HG02763 (cell line): ENCODE measurements at regions not wholly inside any gene's neighbourhood (a gene's known extent, or its start where the extent isn't known, plus 50 kb on each side); places are given as distances from the start of the nearest gene placed in this dataset.

Experiments used
- ATAC-seq: cut with Tn5 transposase; IDR thresholded peaks from one replicate; pipeline ENCODE4 v1.9.1; 2021; ENCODE audit warnings: mild to moderate bottlenecking, moderate library complexity; ENCODE audit not compliant: unreplicated experiment

DNA sequence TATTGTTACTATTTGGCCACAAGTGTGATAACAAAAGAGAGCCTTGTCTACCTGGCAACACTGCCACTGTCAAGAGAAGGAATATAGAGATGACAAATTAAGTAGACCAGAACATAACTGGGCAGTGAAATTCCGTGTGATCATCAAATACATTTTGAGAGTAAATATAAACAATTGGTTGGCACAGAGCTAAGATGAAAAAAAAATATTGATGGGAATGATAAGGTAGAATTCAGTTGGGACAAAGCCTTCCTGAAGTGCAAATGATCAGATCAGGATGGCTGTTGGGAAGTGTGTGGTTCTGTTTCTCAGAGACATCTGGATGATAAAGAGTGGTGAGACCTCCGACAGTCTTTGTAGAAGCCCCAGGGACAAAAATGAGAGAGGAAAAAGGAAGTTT is 205.5 kb upstream of the CAMK1G start:
- ATAC-seq: no peak

DNA sequence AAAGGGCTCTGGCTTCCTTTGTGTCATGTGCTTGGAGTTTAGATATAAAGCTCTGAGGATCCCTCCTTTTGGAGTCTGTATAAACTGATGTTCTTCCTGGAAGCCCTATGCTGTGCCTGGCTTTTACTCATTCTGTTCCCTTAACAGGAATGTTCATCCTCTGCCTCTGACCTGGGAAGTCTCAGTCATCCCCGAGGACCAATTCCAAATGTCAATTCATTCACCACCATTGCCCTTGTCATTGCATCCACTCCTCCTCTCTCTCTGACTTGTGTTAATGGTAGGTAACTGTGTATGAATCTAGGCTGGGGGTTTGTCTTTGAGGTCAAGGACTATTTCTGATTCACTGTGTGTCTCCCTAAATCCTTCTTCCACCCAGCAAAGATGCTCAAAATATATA is 204.2 kb upstream of the CAMK1G start:
- no peak for ATAC-seq

DNA sequence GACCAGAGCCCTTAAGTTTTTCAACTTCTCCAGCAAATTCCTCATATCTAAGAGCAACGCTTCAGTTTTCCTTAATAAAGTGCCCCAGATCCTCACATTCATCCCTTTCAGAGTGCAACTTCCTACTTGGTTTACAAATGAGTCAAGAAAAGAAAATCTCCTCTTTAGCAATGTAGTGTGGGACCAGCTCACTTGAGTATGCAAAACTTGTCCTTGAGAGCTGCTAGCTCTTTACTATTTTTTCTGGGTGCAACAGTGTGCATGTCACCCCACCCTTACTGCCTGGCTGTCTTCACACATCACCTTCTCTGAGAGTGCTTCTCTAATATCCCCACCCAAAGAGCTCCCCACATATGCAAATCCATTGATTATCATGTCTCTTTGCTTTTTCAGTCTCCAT is 203.1 kb upstream of the CAMK1G start:
- ATAC-seq: no peak

DNA sequence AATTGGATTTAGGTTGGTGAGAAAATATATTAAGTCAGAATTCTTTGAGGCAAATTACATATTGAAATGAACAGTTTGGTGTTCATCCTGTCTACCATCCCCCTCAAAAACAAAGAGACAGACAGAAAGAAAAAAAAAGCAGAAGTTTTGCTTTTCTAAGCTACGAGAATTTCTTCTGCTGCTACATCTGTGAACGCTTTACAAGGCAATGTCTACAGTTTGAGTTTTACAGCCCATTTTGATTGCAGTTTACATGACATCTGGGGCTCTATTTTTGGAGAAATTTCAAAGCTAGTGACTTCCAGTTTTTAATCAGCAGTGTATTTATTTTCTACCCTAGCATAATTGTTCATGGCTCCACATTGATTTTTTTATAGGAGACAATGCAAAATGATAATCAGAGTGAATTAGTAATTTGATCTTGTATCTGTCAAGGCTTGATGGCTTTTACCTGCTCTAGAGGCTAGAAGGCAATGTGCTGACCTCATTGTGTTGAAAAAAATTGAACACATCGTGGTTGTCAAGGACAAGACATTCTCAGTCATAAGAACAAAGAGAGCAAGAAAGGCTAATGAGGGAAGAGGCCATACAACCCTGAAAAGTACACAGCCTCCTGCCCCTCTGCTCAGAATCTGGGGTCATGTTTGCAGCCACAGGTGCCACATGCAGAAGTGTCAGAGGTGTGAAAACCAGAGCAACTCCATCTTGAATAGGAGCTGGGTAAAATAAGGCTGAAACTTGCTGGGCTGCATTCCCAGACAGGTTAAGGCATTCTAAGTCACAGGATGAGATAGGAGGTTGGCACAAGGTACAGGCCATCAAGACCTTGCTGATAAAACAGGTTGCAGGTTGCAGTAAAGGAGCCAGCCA is 201.0 kb upstream of the CAMK1G start:
- ATAC-seq: no peak

- no peak for ATAC-seq
Observed at GRCh38 chr1:209383422-209383821, 200.1 kb upstream of the CAMK1G start.

DNA sequence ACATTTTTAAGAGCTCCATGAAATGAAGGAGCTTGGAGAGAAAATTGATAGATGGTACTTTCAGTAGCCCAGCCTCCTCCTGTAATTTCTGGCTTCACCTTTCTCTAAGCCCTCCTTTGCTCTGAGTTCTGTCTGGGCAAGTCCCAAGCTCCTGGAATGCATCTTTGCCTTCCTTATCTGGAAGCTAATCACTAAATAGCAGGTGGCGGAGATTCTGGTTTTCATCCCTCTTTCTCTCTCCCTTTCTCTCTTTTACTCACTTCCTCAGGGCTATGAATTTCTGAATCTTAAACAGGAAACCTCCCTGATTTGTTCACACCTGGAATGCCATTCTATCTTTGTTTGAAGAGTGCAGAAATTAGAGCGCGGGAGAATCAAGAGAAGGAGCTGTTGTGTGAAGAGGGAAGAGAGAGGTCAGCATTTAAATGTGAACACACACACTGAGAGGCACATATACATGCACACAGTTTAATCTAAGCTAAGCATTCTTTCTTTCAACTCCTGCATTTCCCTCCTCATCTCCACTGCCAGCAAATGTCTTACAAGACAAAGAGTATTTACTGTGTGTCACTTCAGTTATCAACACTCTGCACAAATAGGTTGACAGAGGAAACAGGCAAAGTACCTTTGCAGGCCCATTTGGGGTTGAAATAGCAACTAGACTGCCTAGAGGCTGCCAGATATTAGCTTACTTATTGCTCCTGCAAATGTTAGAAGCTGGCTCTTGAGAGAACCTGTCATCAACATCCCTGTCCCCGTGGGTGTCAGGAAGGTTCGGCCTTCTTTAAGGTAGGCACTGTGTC is 199.4 kb upstream of the CAMK1G start:
- ATAC-seq: no peak

DNA sequence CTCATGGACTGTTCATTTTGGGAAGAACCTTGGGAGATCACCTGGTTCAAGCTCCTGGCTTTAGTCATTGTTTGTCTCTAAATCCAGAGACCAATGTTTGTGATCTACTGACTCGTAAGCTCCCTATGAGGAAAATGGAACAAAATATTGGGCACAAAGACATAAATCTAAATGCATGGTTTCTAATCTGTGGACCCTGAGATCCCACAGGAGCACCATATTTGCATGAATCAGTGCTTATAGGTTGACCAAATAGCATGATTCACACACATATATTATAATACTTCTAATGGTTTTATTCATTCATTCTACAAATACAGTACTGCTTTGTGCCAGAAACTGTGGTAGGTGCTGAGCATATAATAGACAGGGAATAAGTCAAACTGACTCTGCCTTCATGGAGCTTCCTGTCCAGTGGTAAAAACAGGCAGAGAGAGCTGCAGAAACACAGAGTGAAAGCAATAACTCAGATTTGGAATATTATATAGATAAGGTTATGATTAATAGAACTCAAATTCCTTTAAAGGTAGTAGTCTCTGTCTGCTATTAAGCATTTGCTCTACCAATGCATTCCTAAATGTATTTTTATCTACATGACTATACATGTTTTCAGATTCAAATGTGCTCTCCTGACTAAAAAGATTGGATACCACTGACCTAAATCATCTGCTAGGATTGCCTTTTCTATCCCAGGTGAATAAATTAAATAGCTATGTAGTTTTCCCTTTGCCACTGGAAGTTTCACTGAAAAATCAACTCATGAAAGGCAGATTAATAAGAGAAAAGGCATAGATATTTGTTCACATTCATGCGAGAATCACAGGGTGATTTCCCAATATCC is 198.6 kb upstream of the CAMK1G start:
- no peak for ATAC-seq

- ATAC-seq: no peak
Observed at GRCh38 chr1:209386156-209386555, 197.4 kb upstream of the CAMK1G start.

DNA sequence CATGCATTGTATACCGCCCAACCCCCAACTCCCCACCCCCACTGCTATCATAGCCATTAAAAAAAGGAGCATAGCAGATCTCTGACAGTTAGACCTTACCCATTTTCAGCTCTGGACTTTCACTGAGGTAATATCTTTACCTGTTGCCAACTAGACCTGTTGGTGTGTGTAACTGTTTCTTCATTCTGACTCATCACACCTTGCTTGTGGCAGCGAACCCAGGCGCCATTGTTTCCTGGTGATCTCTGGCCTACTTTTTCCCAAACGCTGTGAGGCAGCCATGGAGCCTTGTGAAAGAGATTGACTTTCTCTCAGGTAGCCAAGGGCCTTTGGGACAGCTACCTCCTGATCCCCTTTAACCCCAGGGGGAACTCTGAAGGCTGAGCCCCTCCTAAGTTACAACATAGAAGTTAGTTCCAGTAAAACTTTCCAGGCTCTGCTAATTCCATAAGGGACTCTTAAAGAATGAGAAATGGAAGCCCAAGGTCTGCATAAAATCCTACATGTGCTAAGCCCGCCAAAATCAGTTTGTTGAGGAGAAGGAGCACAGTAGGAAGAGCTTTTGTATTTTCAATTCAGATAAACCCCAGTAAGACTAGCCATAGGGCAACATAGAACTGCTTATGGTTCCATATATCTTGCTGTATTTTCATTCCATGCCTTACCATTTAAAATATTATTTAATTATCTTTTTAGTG is 196.1 kb upstream of the CAMK1G start:
- no peak for ATAC-seq

DNA sequence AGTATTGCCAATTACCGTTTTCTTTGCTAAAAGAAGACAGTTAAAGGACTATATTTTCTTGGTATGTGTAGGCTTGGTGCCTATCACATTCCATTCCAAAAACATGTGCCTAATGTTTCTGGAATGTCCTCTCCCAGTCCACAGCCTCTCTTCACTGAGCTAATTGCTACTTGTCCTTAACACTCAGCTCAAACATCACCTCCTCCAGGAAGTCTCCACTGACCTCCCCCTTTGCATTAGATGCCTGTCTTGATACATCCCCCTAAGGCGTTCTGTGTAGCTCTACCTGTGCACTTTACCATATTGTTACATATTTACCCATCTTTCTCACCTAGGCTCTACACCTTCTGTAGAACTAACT is 195.6 kb upstream of the CAMK1G start:
- no peak for ATAC-seq

DNA sequence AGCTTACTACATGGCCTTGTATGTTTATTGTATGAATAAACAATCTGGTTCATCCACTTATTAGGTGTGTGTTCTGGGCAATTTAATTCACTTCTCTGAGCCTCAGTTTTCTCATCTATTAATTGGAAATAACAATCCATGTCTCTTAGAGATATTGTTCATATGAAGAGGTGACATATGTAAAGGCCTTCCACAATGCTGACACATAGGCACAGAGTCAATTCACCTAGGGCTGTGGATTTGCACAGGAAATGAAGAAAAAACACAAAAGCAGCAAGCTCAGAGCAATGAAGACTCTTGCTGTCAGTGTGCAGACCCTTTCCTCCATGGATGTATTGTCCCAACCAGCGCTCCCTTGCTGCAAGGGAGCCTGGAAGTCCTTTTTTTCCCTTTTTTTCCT is 195.2 kb upstream of the CAMK1G start:
- no peak for ATAC-seq

GRCh38 chr1:209389258-209389657 is 194.3 kb upstream of the CAMK1G start:
- no peak for ATAC-seq

GRCh38 chr1:209389975-209390374 is 193.5 kb upstream of the CAMK1G start:
- no peak for ATAC-seq

DNA sequence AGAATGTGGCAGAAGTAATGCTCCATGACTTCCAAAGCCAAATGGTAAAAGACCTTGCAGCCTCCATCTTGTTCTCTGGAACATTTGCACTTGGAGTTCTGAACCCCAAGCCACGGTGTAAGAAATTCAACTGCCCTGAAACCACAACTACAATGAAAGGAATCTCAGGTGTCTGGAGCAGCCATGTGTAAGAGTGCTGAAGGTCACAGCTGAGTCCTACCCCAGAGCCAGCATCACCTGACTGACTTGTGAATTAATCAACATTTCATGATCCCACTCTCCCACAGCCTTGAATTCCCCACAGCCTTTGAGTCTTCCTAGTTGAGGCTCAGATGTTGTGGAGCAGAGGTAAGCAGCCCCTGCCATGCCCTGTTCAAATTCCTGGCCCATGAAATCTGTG is 192.8 kb upstream of the CAMK1G start:
- ATAC-seq: no peak

GRCh38 chr1:209391792-209392191 is 191.7 kb upstream of the CAMK1G start:
- no peak for ATAC-seq

DNA sequence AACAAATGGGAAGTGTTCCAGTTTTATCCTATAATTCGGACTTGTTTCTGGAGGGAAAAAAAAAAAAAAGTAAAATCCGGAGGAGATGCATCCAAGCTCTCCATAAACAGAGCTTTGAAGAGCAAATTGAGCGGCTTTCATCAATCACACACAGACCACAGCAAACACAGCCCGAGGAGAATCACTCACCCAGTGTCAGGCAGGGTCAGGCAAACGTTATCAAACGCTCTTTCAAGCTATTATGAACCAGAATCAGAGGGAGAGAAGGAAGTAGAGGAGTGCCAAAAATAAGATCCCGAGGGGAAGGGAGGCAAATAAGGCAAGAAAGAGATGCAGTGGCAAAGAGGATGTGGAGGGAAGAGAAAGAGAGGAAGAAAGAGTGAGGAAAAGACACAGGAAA is 188.3 kb upstream of the CAMK1G start:
- ATAC-seq: no peak

DNA sequence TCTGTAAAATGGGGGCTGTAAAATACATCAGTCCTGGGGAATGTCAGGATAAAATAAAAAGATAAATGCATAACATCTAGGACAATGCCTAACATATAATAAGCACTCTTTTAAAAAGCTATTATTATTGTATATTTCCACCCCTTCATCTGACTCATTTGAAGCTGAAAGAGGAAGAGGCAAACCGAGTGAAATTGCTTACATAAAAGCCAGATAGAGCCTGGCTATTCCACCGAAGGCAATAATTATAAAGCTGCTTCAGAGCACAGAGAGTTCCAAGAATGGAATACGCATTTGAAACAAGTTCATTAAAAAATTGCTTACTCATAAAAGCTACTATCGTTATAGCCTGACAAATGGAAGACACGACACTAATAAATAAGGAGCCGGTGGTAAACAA is 186.1 kb upstream of the CAMK1G start:
- ATAC-seq: no peak

GRCh38 chr1:209397910-209398309 is 185.6 kb upstream of the CAMK1G start:
- no peak for ATAC-seq

DNA sequence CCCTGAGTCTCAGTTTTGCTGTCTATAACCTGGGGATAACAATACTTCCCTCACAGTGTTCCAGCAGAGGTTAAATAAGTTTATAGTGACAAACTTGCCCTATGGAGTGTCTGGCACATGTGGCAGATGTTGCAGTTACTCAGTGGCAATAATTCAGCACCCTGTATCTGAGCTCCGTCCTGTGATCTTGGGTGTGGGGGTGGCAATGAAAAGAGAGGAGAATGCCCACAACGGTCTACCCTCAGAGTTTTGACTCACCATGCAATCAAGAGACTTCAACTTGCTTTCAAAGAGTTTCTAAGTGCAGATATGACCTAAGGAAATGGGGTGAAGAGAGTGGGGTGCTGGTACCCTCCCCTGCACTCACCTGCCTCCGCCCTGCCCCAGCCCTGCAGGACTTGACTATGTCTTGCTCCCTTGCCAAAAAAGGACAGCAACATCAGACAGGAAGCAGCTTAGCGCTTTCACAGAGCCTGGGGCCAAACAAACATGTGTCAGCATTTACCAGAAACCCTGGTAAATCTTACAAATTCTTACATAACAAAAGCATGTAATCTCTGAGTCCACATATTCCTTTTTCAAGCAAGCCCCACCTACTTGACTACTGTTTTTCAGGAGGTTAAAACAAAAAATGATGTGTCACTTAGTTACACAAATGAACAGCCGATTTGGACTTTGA is 185.1 kb upstream of the CAMK1G start:
- no peak for ATAC-seq

- no peak for ATAC-seq
Observed at GRCh38 chr1:209399800-209400199, 183.7 kb upstream of the CAMK1G start.
